IPS-18c (cell line): ENCODE measurements at regions not wholly inside any gene's neighbourhood (a gene's known extent, or its start where the extent isn't known, plus 50 kb on each side); places are given as distances from the start of the nearest gene placed in this dataset.

ENCODE experiments used
- H3K4me3 ChIP-seq: 2 replicates; pipeline ENCODE4 v1.7.0; 2013; ENCODE audit warnings: low read depth, mild to moderate bottlenecking, low read length, moderate library complexity; ENCODE audit not compliant: insufficient read depth
- H3K9me3 ChIP-seq: one replicate; pipeline ENCODE4 v1.6.1; 2013; ENCODE audit warnings: mild to moderate bottlenecking, low read length, moderate library complexity; ENCODE audit not compliant: control insufficient read depth, insufficient read depth

GRCh38 chr5:67283275-67283987 lies 86.8 kb upstream of the CD180 start:
- H3K9me3 ChIP-seq: peaks cover 12% of the 10 kb centered on the region
- no peak overlapping the region for H3K4me3 ChIP-seq

GRCh38 chr5:67281874-67282273 lies 85.3 kb upstream of the CD180 start:
- no peak overlapping the region for H3K4me3 ChIP-seq
- peaks cover 15% of the 10 kb centered on the region for H3K9me3 ChIP-seq

GRCh38 chr5:67273689-67274356 lies 77.2 kb upstream of the CD180 start:
- Histone ChIP-seq H3K9me3 (peaks cover 8% of the 10 kb centered on the region), H3K4me3 (no peak overlapping the region)

GRCh38 chr5:67272453-67273130 lies 76.0 kb upstream of the CD180 start:
- no peak overlapping the region for H3K4me3 ChIP-seq
- peaks cover 2% of the 10 kb centered on the region for H3K9me3 ChIP-seq

GRCh38 chr5:67268231-67269021 lies 71.8 kb upstream of the CD180 start:
- no peak overlapping the region for H3K4me3 ChIP-seq
- no peaks in the 10 kb centered on the region for H3K9me3 ChIP-seq

- no peak overlapping the region for H3K4me3 ChIP-seq
- no peaks in the 10 kb centered on the region for H3K9me3 ChIP-seq
These were observed 71.1 kb upstream of the CD180 start for GRCh38 chr5:67267512-67268216.

GRCh38 chr5:67266654-67267350 lies 70.2 kb upstream of the CD180 start:
- no peaks in the 10 kb centered on the region for H3K9me3 ChIP-seq
- no peak overlapping the region for H3K4me3 ChIP-seq

- H3K9me3 ChIP-seq: no peaks in the 10 kb centered on the region
- H3K4me3 ChIP-seq: no peak overlapping the region
These were observed 69.4 kb upstream of the CD180 start for GRCh38 chr5:67265951-67266350.

GRCh38 chr5:67263656-67264408 lies 67.2 kb upstream of the CD180 start:
- H3K9me3 ChIP-seq: no peaks in the 10 kb centered on the region
- H3K4me3 ChIP-seq: no peak overlapping the region

GRCh38 chr5:67262956-67263355 lies 66.4 kb upstream of the CD180 start:
- H3K4me3 ChIP-seq: no peak overlapping the region
- no peaks in the 10 kb centered on the region for H3K9me3 ChIP-seq

- Histone ChIP-seq H3K9me3 (no peaks in the 10 kb centered on the region), H3K4me3 (no peak overlapping the region)
These were observed 65.6 kb upstream of the CD180 start for GRCh38 chr5:67262206-67262605.

GRCh38 chr5:67259548-67260215 lies 63.1 kb upstream of the CD180 start:
- Histone ChIP-seq H3K4me3 (no peak overlapping the region), H3K9me3 (no peaks in the 10 kb centered on the region)

GRCh38 chr5:67257500-67257899 lies 60.9 kb upstream of the CD180 start:
- Histone ChIP-seq H3K9me3 (no peaks in the 10 kb centered on the region), H3K4me3 (no peak overlapping the region)

GRCh38 chr5:67257077-67257476 lies 60.5 kb upstream of the CD180 start:
- no peaks in the 10 kb centered on the region for H3K9me3 ChIP-seq
- no peak overlapping the region for H3K4me3 ChIP-seq

- no peak overlapping the region for H3K4me3 ChIP-seq
- no peaks in the 10 kb centered on the region for H3K9me3 ChIP-seq
These were observed 59.3 kb upstream of the CD180 start for GRCh38 chr5:67255881-67256280.
